Naive thymus-derived CD8-positive, alpha-beta T cell (primary cell): ENCODE measurements at regions not wholly inside any gene's neighbourhood (a gene's known extent, or its start where the extent isn't known, plus 50 kb on each side); places are given as distances from the start of the nearest gene placed in this dataset.

Source experiments
- ATAC-seq, 2 donors: fragments of 150-1000 bp; cut with Tn5 transposase in 1 of 2; sonication (Bioruptor Pico), chemical (Tn5 transposase) in 1 of 2; 1 replicate in 1 of 2; 2 replicates in 1 of 2; pipeline ENCODE4 v1.10.0; 2021; ENCODE audit warnings: mild to moderate bottlenecking in 2 of 2, moderate library complexity in 2 of 2
- POLR2A ChIA-PET: fragments of 350-600 bp; sonication (Branson Sonifier 250); formaldehyde crosslinking; loops from one replicate; lab custom pipeline; 2021; ENCODE audit warnings: antibody characterized with exemption; lab: Charles Lee
- DNase-seq, 10 donors: peaks; one replicate each; pipeline versions ENCODE4 v3.0.0 to v3.0.0-alpha.2; 2020 to 2022
- H3K27ac Mint-ChIP-seq, 10 donors: one replicate each; pipeline ENCODE4 v1.8.0; 2020 to 2022; ENCODE audit warnings: mild to moderate bottlenecking in 10 of 10, mixed read lengths in 10 of 10, moderate library complexity in 4 of 10, inconsistent platforms in 1 of 10
- H3K27me3 Mint-ChIP-seq, 5 donors: one replicate each; pipeline ENCODE4 v1.8.0; 2021 to 2022; ENCODE audit warnings: mixed read lengths in 5 of 5
- H3K36me3 Mint-ChIP-seq, 3 donors: one replicate each; pipeline ENCODE4 v1.8.0; 2020 to 2022; ENCODE audit warnings: mixed read lengths in 3 of 3, mild to moderate bottlenecking in 2 of 3, inconsistent platforms in 1 of 3
- H3K4me1 Mint-ChIP-seq, 4 donors: one replicate each; pipeline ENCODE4 v1.8.0; 2021 to 2022; ENCODE audit warnings: mixed read lengths in 4 of 4
- H3K4me3 Mint-ChIP-seq, 10 donors: one replicate each; pipeline ENCODE4 v1.8.0; 2020 to 2022; ENCODE audit warnings: mild to moderate bottlenecking in 10 of 10, mixed read lengths in 10 of 10, moderate library complexity in 6 of 10, inconsistent platforms in 1 of 10
- H3K9me3 Mint-ChIP-seq, 9 donors: one replicate each; pipeline ENCODE4 v1.8.0; 2020 to 2022; ENCODE audit warnings: mixed read lengths in 9 of 9, mild to moderate bottlenecking in 3 of 9, inconsistent platforms in 1 of 9, moderate library complexity in 1 of 9

GRCh38 chr11:115576606-115577380 is 72.6 kb upstream of the CADM1 start:
- H3K27ac Mint-ChIP-seq = no peak overlapping the region
- POLR2A ChIA-PET = no interaction called here
- peaks cover 0 to 2% (median 0%) of the 10 kb centered on the region in 4 donors for H3K4me1 Mint-ChIP-seq
- ATAC-seq (no peak), DNase-seq (no peak)
- peaks cover 0 to 11% (median 2%) of the 10 kb centered on the region in 9 donors for H3K9me3 Mint-ChIP-seq
- no peaks in the 10 kb centered on the region for H3K36me3 Mint-ChIP-seq
- H3K4me3 Mint-ChIP-seq = no peak overlapping the region
- H3K27me3 Mint-ChIP-seq = peaks cover 2 to 19% (median 5%) of the 10 kb centered on the region in 5 donors

DNA sequence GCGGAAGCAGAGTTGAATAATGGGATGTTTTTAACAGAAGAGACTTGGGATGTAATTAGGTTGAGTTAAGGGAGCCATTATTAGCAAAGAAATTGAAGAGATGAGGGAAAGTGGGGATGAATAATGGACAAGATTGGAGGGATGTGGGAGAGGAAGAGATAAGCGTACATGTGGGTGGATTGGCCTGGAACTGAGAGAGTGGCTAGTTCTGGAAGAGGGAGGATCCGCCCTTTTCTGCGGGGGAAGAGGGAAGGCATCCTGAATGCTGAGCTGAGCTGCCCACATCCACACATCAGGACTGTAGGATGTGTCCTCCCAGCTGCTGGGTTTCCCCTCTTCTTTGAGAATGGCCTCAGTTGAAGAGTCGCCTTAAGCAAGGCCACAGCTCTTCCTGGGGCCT is 68.3 kb upstream of the CADM1 start:
- H3K4me3 Mint-ChIP-seq = no peak overlapping the region
- POLR2A ChIA-PET = no interaction called here
- H3K4me1 Mint-ChIP-seq = peaks cover 0 to 2% (median 0%) of the 10 kb centered on the region in 4 donors
- DNase-seq = no peak
- ATAC-seq = no peak
- H3K9me3 Mint-ChIP-seq = peaks cover 0 to 12% (median 2%) of the 10 kb centered on the region in 9 donors
- H3K36me3 Mint-ChIP-seq = no peaks in the 10 kb centered on the region
- peaks cover 3 to 27% (median 7%) of the 10 kb centered on the region in 5 donors for H3K27me3 Mint-ChIP-seq
- H3K27ac Mint-ChIP-seq = no peak overlapping the region

GRCh38 chr11:115566180-115566764 is 62.1 kb upstream of the CADM1 start:
- peaks cover 0 to 30% (median 16%) of the 10 kb centered on the region in 5 donors for H3K27me3 Mint-ChIP-seq
- H3K36me3 Mint-ChIP-seq = no peaks in the 10 kb centered on the region
- H3K27ac Mint-ChIP-seq = no peak overlapping the region
- no peaks in the 10 kb centered on the region for H3K4me1 Mint-ChIP-seq
- ATAC-seq (no peak), DNase-seq (no peak)
- POLR2A ChIA-PET = no interaction called here
- H3K4me3 Mint-ChIP-seq = no peak overlapping the region
- H3K9me3 Mint-ChIP-seq = peaks cover 0 to 16% (median 0%) of the 10 kb centered on the region in 9 donors

- POLR2A ChIA-PET = no interaction called here
- H3K36me3 Mint-ChIP-seq = no peaks in the 10 kb centered on the region
- DNase-seq (no peak), ATAC-seq (no peak)
- H3K4me3 Mint-ChIP-seq = no peak overlapping the region
- H3K27me3 Mint-ChIP-seq = peaks cover 0 to 30% (median 19%) of the 10 kb centered on the region in 5 donors
- peaks cover 0 to 16% (median 0%) of the 10 kb centered on the region in 9 donors for H3K9me3 Mint-ChIP-seq
- H3K4me1 Mint-ChIP-seq = no peaks in the 10 kb centered on the region
- H3K27ac Mint-ChIP-seq = no peak overlapping the region
Observed at GRCh38 chr11:115564851-115565250, 60.6 kb upstream of the CADM1 start.

DNA sequence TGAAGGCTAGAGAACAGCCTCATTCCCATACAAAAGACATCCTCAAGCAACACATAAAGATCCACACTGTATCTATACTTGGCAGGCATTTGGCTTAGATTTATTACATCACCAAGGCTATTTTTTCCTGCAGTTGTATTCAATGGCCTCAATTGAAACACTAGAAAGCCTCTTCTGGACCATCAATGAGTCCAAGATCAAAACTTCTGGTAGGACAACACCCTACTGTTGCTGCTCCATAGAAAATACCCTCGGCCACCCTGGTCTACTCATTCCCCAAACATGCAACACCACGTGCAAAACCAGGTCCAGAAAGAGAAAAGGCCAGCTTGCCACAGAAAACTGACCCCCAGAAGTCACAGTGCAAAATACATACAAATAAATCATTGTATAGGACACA is 56.9 kb upstream of the CADM1 start:
- peaks cover 0 to 16% (median 11%) of the 10 kb centered on the region in 5 donors for H3K27me3 Mint-ChIP-seq
- H3K9me3 Mint-ChIP-seq = peaks cover 0 to 16% (median 0%) of the 10 kb centered on the region in 9 donors
- ATAC-seq (no peak), DNase-seq (no peak)
- no peak overlapping the region for H3K27ac Mint-ChIP-seq
- no peak overlapping the region for H3K4me3 Mint-ChIP-seq
- no peaks in the 10 kb centered on the region for H3K4me1 Mint-ChIP-seq
- POLR2A ChIA-PET = no interaction called here
- no peaks in the 10 kb centered on the region for H3K36me3 Mint-ChIP-seq

DNA sequence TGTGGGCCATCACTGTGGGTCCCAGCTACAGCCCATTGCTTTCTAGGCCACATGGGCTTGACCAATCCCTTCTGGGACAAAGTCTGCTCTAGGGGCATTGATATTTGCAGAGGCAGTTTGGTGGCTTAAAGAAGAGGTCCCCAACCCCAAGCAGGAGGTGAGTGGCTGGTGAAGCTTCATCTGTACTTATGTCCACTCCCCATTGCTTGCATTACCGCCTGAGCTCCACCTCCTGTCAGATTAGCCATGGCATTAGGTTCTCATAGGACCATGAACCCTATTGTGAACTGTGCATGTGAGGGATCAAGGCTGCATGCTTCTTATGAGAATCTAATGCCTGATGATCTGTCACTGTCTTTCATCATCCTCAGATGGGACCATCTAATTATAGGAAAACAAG is 54.4 kb upstream of the CADM1 start:
- Mint-ChIP-seq H3K27me3 (peaks cover 0 to 16% (median 11%) of the 10 kb centered on the region in 5 donors), H3K4me3 (no peak overlapping the region), H3K4me1 (no peaks in the 10 kb centered on the region), H3K36me3 (no peaks in the 10 kb centered on the region), H3K9me3 (peaks cover 0 to 16% (median 0%) of the 10 kb centered on the region in 9 donors), H3K27ac (no peak overlapping the region)
- no peak for ATAC-seq
- POLR2A ChIA-PET = no interaction called here
- no peak for DNase-seq

DNA sequence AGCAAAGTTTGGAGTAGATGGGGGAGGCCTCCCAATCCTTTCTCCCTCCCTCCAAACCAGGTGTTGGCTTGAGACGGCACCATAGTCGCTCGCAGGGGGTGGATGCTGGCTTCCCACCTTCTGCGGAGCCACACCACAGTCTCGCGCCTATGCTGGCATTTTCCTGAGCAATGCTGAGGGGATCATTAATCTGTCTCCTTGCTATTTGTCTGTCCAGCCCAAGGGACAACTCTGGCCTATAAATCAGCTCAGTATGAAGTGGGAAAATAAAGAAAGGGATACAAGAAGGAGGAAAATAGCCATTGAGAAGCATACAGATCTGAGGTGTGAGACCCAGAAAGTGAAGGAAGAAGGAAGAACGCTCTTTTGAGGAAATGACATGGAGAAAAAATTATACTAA is 53.5 kb upstream of the CADM1 start:
- peaks cover 0 to 14% (median 9%) of the 10 kb centered on the region in 5 donors for H3K27me3 Mint-ChIP-seq
- ATAC-seq = no peak

GRCh38 chr11:115556984-115557383 is 52.8 kb upstream of the CADM1 start:
- no peak for DNase-seq
- ATAC-seq = no peak
- no peak overlapping the region for H3K4me3 Mint-ChIP-seq
- peaks cover 0 to 3% (median 0%) of the 10 kb centered on the region in 9 donors for H3K9me3 Mint-ChIP-seq
- H3K27me3 Mint-ChIP-seq = peaks cover 0 to 9% (median 6%) of the 10 kb centered on the region in 5 donors
- no peaks in the 10 kb centered on the region for H3K36me3 Mint-ChIP-seq
- H3K27ac Mint-ChIP-seq = no peak overlapping the region
- POLR2A ChIA-PET = no interaction called here
- H3K4me1 Mint-ChIP-seq = no peaks in the 10 kb centered on the region

More for the DNA sequence above, 53.5 kb upstream of the CADM1 start:
- no peak overlapping the region for H3K27ac Mint-ChIP-seq
- DNase-seq = no peak
- H3K4me3 Mint-ChIP-seq = no peak overlapping the region
- POLR2A ChIA-PET = no interaction called here
- H3K9me3 Mint-ChIP-seq = peaks cover 0 to 10% (median 0%) of the 10 kb centered on the region in 9 donors
- H3K36me3 Mint-ChIP-seq = no peaks in the 10 kb centered on the region
- no peaks in the 10 kb centered on the region for H3K4me1 Mint-ChIP-seq

DNA sequence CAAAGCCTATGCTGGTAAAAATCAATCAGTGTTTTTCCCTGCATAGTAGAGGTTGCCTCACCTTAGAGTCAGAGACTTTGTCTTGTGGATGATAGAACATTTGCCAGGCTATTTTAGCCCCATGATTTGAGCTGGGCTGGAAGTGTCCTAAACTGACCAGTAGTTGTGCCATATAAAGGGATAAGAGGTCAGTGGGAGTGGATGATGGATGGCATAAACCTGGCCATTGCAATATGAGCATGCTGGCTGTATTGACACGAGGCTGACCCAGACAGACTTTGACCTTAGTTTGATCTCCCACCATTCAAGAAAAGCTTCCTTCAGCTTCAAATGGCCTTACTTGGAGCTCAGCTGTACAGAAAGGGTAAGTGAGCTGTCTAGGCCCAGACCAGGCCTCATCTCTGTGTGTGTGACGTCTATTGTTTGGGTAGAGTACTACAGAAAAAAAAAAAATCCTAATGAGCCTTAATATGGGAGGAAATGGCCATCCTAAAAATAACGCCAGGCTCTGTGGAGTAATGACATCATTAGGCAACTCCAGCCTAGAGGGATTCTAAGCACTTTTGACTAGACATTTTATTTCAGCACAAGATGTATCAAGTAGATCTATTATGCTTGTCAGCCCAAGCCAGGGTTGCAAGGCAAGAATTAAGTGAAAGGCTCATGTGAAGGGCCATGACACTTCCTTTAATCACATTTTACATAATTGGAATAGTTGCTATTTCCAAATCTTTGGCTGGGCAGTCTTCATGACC is 51.3 kb upstream of the CADM1 start:
- Mint-ChIP-seq H3K27me3 (peaks cover 0 to 5% (median under 1%) of the 10 kb centered on the region in 5 donors), H3K27ac (no peak overlapping the region), H3K36me3 (no peaks in the 10 kb centered on the region), H3K4me3 (no peak overlapping the region), H3K4me1 (no peaks in the 10 kb centered on the region), H3K9me3 (no peaks in the 10 kb centered on the region)
- ATAC-seq (no peak), DNase-seq (no peak)
- POLR2A ChIA-PET = no interaction called here
